Osteoblast (primary cell): ENCODE measurements at regions not wholly inside any gene's neighbourhood (a gene's known extent, or its start where the extent isn't known, plus 50 kb on each side); places are given as distances from the start of the nearest gene placed in this dataset.

Experiments used
- DNase-seq: peaks from one replicate; pipeline ENCODE4 v3.0.0; 2011; ENCODE audit warnings: low spot score, mixed read lengths; ENCODE audit not compliant: insufficient read length; ENCODE audit errors: missing footprints
- H2AFZ ChIP-seq: 2 replicates; pipeline ENCODE4 v1.6.0; 2011; ENCODE audit warnings: mild to moderate bottlenecking, low read length
- H3K27ac ChIP-seq: 2 replicates; pipeline ENCODE4 v1.5.1; 2011; ENCODE audit warnings: mild to moderate bottlenecking, low read depth, low read length, moderate library complexity
- H3K27me3 ChIP-seq: 2 replicates; pipeline ENCODE4 v1.6.0; 2012; ENCODE audit warnings: mild to moderate bottlenecking, control low read depth, inconsistent platforms, low read length, moderate library complexity; ENCODE audit not compliant: insufficient read depth
- H3K36me3 ChIP-seq: 2 replicates; pipeline ENCODE4 v1.5.1; 2011; ENCODE audit warnings: mild to moderate bottlenecking, low read length, control low read depth, moderate library complexity; ENCODE audit not compliant: insufficient read depth
- H3K4me1 ChIP-seq: 2 replicates; pipeline ENCODE4 v1.5.1; 2011; ENCODE audit warnings: mild to moderate bottlenecking, low read length, control low read depth, moderate library complexity; ENCODE audit not compliant: insufficient read depth
- H3K4me2 ChIP-seq: 2 replicates; pipeline ENCODE4 v1.6.0; 2011; ENCODE audit warnings: mild to moderate bottlenecking, low read length; ENCODE audit not compliant: insufficient read depth
- H3K4me3 ChIP-seq: fragments of 200-600 bp; sonication (generic); 3 replicates; pipeline ENCODE4 v1.5.1; 2012; ENCODE audit warnings: mild to moderate bottlenecking, low read length, inconsistent platforms; ENCODE audit not compliant: insufficient read depth
- H3K79me2 ChIP-seq: 2 replicates; pipeline ENCODE4 v1.6.0; 2012; ENCODE audit warnings: mild to moderate bottlenecking, low read length, control low read depth, inconsistent platforms; ENCODE audit not compliant: insufficient read depth
- H3K9me3 ChIP-seq: 2 replicates; pipeline ENCODE4 v1.5.1; 2011; ENCODE audit warnings: low read depth, low read length, control low read depth
- H4K20me1 ChIP-seq: 2 replicates; pipeline ENCODE4 v1.6.0; 2012; ENCODE audit warnings: mild to moderate bottlenecking, low read length, control low read depth; ENCODE audit not compliant: insufficient read depth
- TF ChIP-seq, protein P1 (sequence below): IDR thresholded peaks from 2 replicates; pipeline ENCODE4 v1.5.1; 2011; ENCODE audit warnings: mild to moderate bottlenecking, low read depth, low read length, moderate library complexity; ENCODE audit errors: extremely low read depth

DNA sequence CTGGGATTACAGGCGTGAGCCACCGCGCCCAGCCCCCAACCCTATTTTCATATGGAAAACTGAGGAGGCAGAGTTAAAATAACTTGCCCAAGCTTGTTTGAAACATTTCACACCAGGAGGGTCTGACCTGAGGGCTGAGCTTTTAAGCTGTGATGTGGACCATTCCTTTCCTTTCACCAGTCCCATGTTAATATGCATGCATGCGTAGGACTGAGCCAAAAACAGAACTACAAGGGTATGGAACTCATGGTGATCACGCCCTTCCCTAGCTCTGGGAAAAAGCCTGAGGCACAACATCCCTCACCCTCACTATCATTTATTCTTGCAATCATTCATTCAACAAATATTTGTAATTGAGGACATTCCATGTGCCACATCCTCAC lies 87.4 kb upstream of the FAM169A start:
- no peak overlapping the region for H3K4me3 ChIP-seq
- no peak overlapping the region for H2AFZ ChIP-seq
- H3K4me2 ChIP-seq = no peak overlapping the region
- H3K27me3 ChIP-seq = no peaks in the 10 kb centered on the region
- no peak for DNase-seq
- H3K9me3 ChIP-seq = no peaks in the 10 kb centered on the region
- H3K27ac ChIP-seq = no peak overlapping the region
- no peaks in the 10 kb centered on the region for H3K79me2 ChIP-seq
- no peaks in the 10 kb centered on the region for H3K36me3 ChIP-seq
- H4K20me1 ChIP-seq = no peaks in the 10 kb centered on the region
- TF ChIP-seq, protein P1, sequence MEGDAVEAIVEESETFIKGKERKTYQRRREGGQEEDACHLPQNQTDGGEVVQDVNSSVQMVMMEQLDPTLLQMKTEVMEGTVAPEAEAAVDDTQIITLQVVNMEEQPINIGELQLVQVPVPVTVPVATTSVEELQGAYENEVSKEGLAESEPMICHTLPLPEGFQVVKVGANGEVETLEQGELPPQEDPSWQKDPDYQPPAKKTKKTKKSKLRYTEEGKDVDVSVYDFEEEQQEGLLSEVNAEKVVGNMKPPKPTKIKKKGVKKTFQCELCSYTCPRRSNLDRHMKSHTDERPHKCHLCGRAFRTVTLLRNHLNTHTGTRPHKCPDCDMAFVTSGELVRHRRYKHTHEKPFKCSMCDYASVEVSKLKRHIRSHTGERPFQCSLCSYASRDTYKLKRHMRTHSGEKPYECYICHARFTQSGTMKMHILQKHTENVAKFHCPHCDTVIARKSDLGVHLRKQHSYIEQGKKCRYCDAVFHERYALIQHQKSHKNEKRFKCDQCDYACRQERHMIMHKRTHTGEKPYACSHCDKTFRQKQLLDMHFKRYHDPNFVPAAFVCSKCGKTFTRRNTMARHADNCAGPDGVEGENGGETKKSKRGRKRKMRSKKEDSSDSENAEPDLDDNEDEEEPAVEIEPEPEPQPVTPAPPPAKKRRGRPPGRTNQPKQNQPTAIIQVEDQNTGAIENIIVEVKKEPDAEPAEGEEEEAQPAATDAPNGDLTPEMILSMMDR = no peak
- peaks cover 37% of the 10 kb centered on the region for H3K4me1 ChIP-seq

DNA sequence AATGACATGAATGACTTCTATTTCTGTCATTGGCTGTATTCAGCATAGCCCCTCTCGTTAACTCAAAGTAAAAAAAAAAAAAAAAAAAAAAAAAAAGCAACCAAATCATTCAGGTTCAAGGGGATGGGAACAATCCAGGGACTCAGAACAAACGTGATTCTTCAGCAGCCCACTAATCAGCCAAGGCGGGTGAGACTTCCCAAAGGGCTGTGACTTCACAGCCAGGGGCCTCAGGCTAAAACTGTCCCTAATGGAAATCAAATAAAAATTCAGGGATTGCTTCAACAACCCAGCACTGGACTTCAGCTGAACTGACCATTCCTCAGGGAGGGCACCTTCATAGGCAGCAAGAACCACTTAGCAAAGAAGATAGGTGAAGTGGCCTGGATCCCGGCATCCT lies 86.2 kb upstream of the FAM169A start:
- no peak overlapping the region for H3K4me2 ChIP-seq
- H3K4me1 ChIP-seq = peaks cover 48% of the 10 kb centered on the region
- H3K27me3 ChIP-seq = no peaks in the 10 kb centered on the region
- no peaks in the 10 kb centered on the region for H3K36me3 ChIP-seq
- no peak overlapping the region for H3K27ac ChIP-seq
- no peaks in the 10 kb centered on the region for H3K79me2 ChIP-seq
- no peak overlapping the region for H2AFZ ChIP-seq
- DNase-seq = no peak
- H4K20me1 ChIP-seq = no peaks in the 10 kb centered on the region
- no peaks in the 10 kb centered on the region for H3K9me3 ChIP-seq
- TF ChIP-seq, protein P1 = no peak
- no peak overlapping the region for H3K4me3 ChIP-seq

- Histone ChIP-seq H2AFZ (peak overlapping the region; percentile 3), H3K4me2 (no peak overlapping the region), H3K4me3 (no peak overlapping the region), H3K27ac (no peak overlapping the region), H3K9me3 (no peaks in the 10 kb centered on the region), H3K4me1 (peaks cover 48% of the 10 kb centered on the region), H3K27me3 (no peaks in the 10 kb centered on the region), H4K20me1 (no peaks in the 10 kb centered on the region), H3K79me2 (no peaks in the 10 kb centered on the region), H3K36me3 (no peaks in the 10 kb centered on the region)
- TF ChIP-seq, protein P1 = no peak
- DNase-seq = no peak
These were observed 85.7 kb upstream of the FAM169A start for GRCh38 chr5:74951865-74952264.

DNA sequence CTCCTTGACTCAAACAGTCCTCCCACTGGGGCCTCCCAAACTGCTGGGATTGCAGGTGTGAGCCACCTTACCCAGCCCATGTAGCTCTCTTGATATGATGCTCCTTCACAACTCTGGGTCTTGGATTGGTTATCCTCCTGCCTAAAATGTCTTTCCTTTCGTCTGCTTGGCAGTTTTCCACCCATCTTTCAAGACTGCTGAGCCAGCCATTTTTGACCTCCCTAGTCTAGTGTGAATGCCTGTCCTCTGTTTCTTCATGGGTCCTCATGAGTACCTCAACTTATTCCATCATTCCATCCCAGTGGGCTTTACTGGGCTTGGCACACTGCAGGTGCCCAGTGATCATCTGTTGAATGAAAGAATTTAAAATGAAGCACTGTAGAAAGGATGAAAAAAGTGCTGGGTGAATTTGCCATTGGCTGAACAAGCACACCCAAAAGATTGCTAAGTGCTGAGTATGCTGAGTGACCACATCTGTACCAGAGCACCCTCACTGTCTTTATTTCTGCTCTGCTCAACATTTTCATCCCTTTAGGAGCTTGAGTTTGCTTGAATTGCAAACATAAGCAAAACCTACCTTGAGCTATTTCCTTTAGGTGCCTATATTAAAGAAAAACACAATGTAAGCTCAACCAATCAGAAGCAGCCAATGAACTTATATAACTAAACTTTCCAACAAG lies 84.8 kb upstream of the FAM169A start:
- TF ChIP-seq, protein P1 = no peak
- Histone ChIP-seq H3K27me3 (no peaks in the 10 kb centered on the region), H3K4me3 (no peak overlapping the region), H2AFZ (no peak overlapping the region), H3K27ac (no peak overlapping the region), H3K79me2 (no peaks in the 10 kb centered on the region), H4K20me1 (no peaks in the 10 kb centered on the region), H3K9me3 (no peaks in the 10 kb centered on the region), H3K4me2 (no peak overlapping the region), H3K4me1 (peaks cover 48% of the 10 kb centered on the region), H3K36me3 (no peaks in the 10 kb centered on the region)
- no peak for DNase-seq
